Stimulated activated naive CD8-positive, alpha-beta T cell treated with anti-CD3 and anti-CD28 coated beads, Interleukin-15, Interleukin-2, amounts not matched to agents 100 U/mL and 50 U/mL, for 24 hours (primary cell): ENCODE measurements at regions not wholly inside any gene's neighbourhood (a gene's known extent, or its start where the extent isn't known, plus 50 kb on each side); places are given as distances from the start of the nearest gene placed in this dataset.

Experiments used
- ATAC-seq: fragments of 150-1000 bp; cut with Tn5 transposase; one replicate; pipeline ENCODE4 v1.10.0; 2021
- DNase-seq: peaks from one replicate; pipeline ENCODE4 v3.0.0; 2021

DNA sequence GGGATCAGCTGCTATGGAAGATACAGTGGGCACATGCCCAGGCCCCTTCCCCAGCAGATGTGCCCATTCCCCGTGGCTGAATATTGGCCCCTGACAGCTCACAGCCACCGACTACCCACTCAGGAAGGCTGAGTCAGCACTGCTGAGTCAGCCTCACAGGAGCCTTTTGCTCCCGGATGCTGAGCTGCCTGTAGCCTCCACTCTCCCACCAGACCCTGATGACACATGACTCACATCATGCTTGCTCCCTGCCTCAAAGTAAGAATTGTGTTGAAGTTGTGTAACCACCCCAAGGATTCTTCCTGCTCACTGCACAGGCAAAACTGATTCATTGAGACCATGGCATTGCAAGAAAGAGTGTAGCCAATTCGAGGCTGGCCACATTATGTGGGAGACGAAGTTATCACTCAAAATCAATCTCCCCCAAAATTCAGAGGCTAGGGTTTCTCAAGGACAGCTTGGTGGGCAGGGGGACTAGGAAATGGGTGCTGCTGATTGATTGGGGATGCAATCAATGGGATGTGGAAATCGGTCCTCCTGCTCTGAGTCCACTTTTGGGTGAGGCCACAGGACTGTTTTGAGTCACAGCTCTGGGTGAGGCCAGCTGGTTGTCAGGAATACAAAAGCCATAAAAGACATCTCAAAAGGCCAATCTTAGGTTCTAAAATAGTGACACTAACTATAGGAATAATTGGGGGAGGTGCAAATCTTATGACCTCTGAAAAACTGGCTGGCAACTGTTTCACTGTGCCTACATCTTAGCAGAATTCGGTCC is 556.6 kb upstream of the CDH4 start:
- peak; percentile 43 for ATAC-seq
- peak; percentile 3 for DNase-seq

GRCh38 chr20:60697252-60697651 is 554.8 kb upstream of the CDH4 start:
- DNase-seq (no peak), ATAC-seq (no peak)

DNA sequence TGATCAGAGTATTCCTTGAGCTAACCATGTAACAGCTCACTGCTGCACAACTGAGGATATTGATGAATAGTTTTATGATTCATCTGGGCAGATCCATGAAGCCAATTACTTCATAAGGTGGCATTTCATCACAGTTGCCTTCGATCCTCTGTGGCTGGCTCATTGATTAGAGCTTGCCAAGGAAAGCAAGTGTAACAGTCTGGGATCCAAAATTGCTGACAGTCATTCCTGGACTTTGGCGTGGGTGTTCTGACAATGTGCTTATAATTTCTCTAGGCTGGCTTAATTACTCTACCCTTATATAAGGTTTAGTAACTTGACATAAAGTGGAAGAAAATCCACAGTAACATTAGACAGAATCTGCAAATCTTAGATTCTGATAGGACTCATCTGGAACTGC is 551.3 kb upstream of the CDH4 start:
- ATAC-seq, result no peak
- no peak for DNase-seq

DNA sequence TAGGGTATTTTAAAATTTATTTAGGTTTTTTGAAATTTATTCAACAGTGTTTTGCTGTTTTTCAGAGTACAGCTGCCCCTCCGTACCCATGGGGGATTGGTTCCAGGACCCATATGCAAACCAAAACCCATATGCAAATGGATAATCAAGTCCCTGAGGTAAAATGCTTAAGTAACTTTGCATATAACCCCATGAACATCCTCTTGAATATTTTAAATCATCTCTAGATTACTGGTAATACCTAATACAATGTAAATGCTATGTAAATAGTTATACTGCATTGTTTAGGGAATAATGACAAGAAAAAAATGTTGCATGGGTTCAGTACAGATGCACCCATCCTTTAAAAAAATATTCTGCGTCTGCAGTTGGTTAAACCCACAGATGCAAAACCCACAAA is 547.9 kb upstream of the CDH4 start:
- ATAC-seq, result no peak
- DNase-seq, result no peak

- no peak for ATAC-seq
Observed at GRCh38 chr20:60713396-60713795, 538.7 kb upstream of the CDH4 start.

GRCh38 chr20:60715172-60715571 is 536.9 kb upstream of the CDH4 start:
- DNase-seq, result no peak
- no peak for ATAC-seq

More at GRCh38 chr20:60713396-60713795, 538.7 kb upstream of the CDH4 start:
- no peak for DNase-seq

DNA sequence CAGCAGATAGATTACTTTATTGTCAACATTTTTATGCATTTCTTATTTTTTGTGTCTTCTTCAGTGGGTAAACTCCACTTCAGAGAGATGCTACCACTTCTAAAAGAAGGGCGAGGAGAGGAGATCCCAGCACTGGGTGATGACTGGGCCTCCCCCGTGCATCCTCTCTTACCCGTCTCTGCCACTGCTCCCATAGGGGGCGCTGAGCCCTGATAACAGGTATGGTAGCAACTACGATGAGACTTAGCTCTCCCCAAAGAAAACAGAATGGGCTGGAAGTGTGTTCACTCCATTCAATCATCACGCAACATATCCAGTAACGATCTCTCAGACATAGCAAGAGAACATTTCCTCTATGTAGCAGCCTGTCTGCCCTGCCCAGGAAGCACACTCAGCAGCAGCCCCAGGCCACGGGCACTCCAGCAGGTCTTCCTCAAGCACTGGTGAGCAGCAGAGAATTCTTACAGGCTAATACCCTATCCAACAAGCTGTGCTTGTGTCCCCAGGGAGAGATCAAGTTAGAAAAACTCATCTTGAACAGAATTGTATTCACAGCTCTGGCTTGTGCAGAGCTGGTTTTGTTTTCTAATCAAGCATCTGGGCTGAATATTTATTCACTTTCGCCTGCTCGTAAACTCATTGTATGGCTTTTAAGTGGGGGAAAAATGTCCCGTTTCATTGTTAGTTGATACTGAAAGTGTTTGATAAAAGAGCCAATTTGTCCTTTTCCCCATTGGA is 533.1 kb upstream of the CDH4 start:
- no peak for DNase-seq
- no peak for ATAC-seq

DNA sequence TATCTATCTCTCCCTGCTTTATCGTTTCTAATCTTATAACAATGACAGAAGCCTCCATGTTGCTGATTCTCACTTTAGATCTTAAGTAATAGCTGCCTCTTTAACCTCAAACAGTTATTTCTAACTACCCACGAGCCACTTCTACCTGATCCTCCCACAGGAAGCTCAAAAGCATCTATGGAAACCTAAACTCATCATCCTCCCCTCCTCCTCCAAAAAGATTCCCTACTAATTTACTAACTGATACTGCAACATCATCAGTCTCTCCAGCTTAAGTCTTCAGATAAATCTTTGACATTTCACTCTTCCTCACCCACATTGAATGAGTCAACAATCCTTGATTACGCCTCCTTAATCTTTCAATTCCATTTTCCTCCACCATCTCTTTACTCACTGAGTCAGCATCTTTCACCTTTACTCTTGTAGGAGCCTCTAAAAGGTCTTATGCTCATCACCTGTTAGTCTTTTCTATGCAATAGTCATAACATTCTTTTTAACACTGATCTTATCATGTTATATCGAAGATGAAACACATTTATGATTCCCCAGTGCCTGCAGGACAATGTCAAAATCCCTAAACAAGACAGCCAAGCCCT is 526.7 kb upstream of the CDH4 start:
- DNase-seq, result no peak
- no peak for ATAC-seq

DNA sequence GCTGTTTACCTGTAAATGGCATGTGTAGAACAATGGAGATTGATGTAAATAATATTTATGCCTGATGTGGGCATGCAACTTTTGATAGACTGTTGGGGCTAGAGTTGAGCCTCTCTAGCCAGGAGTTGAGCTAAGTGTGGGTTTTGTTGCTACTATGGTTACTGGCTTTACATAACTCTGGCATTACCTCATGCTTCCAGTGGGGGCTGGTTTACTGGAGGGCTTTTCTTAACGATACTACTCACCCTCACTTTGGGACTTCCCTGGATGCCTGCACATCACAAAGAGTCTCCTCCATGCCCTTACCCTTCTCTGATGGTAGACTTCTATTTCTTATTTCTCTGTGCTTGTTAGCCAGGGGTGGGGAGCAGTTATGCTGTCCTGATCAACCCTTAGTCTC is 524.6 kb upstream of the CDH4 start:
- ATAC-seq (no peak), DNase-seq (no peak)

GRCh38 chr20:60728705-60729104 is 523.4 kb upstream of the CDH4 start:
- ATAC-seq, result no peak
- no peak for DNase-seq

GRCh38 chr20:60729135-60729900 is 522.7 kb upstream of the CDH4 start:
- no peak for ATAC-seq
- DNase-seq, result no peak

DNA sequence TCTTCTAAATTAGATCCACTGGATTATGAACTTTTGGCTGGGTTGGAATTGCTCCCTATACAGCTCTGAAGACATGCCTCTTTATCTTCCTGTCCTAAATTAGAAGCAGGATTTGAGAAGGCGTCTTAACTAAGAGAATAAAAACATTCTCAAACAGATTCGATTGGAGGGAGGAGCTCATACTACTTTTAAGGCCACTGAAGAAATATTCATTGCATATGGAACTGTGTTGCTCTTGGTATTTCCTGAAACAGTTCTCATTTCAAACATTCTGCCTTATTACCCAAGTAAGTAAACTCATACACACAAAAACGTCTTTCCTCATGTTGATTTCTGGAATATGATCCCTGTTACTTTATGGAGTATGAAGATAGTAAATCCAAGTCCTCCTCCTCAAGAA is 519.7 kb upstream of the CDH4 start:
- no peak for DNase-seq

DNA sequence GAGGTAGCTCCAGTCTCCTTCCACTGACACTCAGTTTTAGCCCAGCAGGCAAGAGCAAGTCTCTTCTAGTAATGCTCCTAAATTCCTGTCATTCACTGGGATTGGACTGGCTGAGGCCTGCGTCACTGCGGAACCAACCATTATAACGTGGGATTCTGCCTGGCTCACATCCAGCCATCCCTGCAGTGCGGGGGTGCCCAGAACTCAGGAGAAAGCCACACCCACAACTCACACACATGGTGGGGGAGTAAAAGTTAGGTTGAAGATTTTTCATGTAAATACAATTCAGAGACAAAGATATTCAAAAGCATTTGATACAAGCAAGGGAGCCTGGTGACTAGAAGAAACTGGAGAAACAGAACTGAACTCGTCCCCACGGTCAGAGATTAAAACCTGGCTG is 504.0 kb upstream of the CDH4 start:
- DNase-seq (no peak), ATAC-seq (no peak)

More for the DNA sequence above, 519.7 kb upstream of the CDH4 start:
- no peak for ATAC-seq

GRCh38 chr20:60749804-60750602 is 502.1 kb upstream of the CDH4 start:
- ATAC-seq (no peak), DNase-seq (no peak)

DNA sequence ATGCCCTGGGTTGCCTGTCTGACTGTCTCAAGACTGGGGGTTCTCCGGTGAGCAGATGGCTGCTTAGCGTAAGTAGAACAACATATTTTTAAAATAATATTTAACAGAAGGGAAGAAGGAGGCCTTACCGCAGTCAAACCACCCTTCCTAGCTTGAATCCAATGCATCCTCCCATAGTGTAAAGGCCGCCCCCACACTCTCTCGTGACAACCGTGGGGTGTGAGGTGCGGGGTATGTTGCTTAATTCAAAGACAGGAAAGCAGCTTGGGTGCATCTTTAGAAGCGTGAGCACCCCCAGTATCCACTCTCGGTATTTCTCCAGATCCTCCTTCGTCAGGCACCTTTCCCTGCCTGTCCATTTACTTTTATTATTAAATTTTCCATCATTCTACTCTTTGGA is 501.2 kb upstream of the CDH4 start:
- ATAC-seq (no peak), DNase-seq (no peak)

- no peak for ATAC-seq
Observed at GRCh38 chr20:60751826-60752225, 500.2 kb upstream of the CDH4 start.

DNA sequence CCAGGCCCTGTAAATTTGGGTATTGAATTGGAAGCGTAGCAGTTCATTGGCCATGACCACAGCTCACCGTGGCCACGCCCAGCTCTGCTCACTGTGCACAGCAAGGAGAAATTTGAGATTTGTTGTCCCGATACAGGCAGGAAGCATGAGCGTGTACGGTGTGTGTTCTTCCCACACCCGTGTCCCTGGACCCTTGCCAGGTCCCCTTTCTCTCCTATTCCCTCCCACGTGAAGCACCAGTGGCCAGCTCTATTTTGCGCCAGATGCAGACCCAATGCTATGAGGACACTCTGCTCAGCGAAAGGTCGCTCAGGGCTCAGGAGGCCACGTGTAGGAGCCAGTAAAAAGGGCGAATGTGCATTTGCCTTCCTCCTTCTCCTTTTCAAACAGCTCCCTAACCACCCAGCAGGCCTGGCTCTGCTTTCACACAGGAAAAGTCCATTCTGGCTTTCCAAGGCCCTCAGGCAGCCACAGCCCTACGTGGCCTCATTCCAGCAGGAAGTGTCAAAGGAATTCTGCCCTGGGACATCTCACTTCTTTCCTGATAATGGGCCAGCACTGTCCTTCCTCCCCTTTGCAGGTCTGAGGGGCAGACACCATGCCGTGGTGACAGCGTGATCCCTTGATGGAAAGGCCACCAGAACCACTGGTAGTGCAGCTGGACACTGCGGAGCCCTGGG is 499.2 kb upstream of the CDH4 start:
- no peak for DNase-seq
- ATAC-seq, result no peak

More at GRCh38 chr20:60751826-60752225, 500.2 kb upstream of the CDH4 start:
- no peak for DNase-seq

DNA sequence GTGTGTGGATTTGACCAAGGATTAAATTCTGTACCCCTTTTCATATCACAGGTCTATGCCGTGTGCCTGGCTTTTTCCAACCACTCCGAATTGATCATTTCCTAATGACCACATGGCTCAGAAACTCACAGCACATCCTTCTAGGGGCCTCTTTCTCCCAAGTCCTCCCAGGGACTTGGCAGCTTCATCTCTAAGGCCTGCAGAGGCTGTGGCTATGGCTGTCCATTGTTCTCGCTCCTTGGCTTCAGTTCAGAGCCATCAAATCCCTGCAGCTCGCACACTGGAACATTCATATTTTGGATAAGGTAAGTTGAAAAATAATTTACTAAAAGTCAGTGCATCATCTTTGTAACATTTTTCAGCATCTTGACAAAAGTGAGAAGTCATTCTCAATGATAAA is 497.2 kb upstream of the CDH4 start:
- DNase-seq (no peak), ATAC-seq (no peak)

- no peak for DNase-seq
- ATAC-seq, result no peak
Observed at GRCh38 chr20:60759651-60760050, 492.4 kb upstream of the CDH4 start.

- no peak for DNase-seq
- ATAC-seq, result no peak
Observed at GRCh38 chr20:60760256-60761000, 491.6 kb upstream of the CDH4 start.
